ENCODE measurements at regions not wholly inside any gene's neighbourhood (a gene's known extent, or its start where the extent isn't known, plus 50 kb on each side); places are given as distances from the start of the nearest gene placed in this dataset.
"Not testable (repeated sequence)": the region's sequence is repeated elsewhere in the genome, so short reads cannot be mapped to it uniquely, and the experiment has no call there.

DNA sequence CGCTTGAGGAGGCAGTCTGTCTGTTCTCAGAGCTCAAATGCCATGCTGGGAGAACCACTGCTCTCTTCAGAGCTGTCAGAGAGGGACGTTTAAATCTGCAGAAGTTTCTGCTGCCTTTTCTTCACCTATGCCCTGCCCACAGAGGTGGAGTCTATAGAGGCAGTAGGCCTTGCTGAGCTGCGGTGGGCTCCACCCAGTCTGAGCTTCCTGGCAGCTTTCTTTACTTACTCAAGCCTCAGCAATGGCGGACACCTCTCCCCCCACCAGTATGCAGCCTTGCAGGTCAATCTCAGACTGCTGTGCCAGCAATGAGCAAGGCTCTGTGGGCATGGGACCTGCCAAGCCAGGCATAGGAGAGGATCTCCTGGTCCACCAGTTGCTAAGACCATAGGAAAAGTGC, 580.1 kb downstream of the FRK start:
- not testable (repeated sequence) for TF ChIP-seq POLR2A (IDR thresholded peaks at IDR 0.05; ENCODE audit: low read length); GATA1 (IDR thresholded peaks at IDR 0.05; ENCODE audit: low read depth, low read length)
